HepG2 (cell line): ENCODE measurements at regions not wholly inside any gene's neighbourhood (a gene's known extent, or its start where the extent isn't known, plus 50 kb on each side); places are given as distances from the start of the nearest gene placed in this dataset.

ENCODE experiments used
- ATAC-seq: fragments of 200-7000 bp; cut with Tn5 transposase; 3 replicates; pipeline ENCODE4 v1.9.1; 2020; ENCODE audit warnings: mild to moderate bottlenecking, moderate library complexity
- BruUV-seq: library from RNA; stranded (reverse); fragments of 400-500 nt; replicated peaks from 2 replicates; lab custom pipeline; 2021; lab: Mats Ljungman, UMichigan
- CTCF ChIA-PET: fragments of 300-600 bp; formaldehyde crosslinking; extraction: SDS; loops from one replicate; lab custom pipeline; 2021; ENCODE audit warnings: low total read pairs, inconsistent platforms, low intra/inter-chr PET ratio; lab: Yijun Ruan, JAX
- POLR2A ChIA-PET: fragments of 350-600 bp; sonication (Branson Sonifier 250); formaldehyde crosslinking; loops from one replicate; lab custom pipeline; 2020; ENCODE audit warnings: antibody characterized with exemption, inconsistent platforms; lab: Yijun Ruan, JAX
- DNase-seq: peaks from one replicate; pipeline ENCODE4 v3.0.0-alpha.2; 2015; ENCODE audit warnings: low spot score
- FAIRE-seq: peaks from 3 replicates; lab custom pipeline; 2011; peaks lifted over from hg19 to GRCh38; lab: Jason Lieb, UNC
- H2AFZ ChIP-seq: one replicate; pipeline ENCODE4 v1.6.1; 2011; ENCODE audit warnings: low read length, inconsistent platforms
- H3K27ac ChIP-seq: fragments of 300-600 bp; 3 replicates; pipeline ENCODE4 v1.8.0; 2011; ENCODE audit warnings: mixed run types, mild to moderate bottlenecking, mixed read lengths, low read length, inconsistent platforms; ENCODE audit not compliant: insufficient read depth; ENCODE audit errors: extremely low read length
- H3K27me3 ChIP-seq, 2 experiments: fragments of 200-600 bp in 1 of 2; 2 replicates in 1 of 2; 3 replicates in 1 of 2; pipeline versions ENCODE4 v1.6.0 to v1.8.0; 2011; ENCODE audit warnings: low read length in 2 of 2, mild to moderate bottlenecking in 2 of 2, moderate library complexity in 2 of 2, inconsistent platforms in 1 of 2; ENCODE audit not compliant: insufficient read depth in 2 of 2, control insufficient read depth in 1 of 2
- H3K36me3 ChIP-seq, 2 experiments: fragments of 200-600 bp in 1 of 2; replicated peaks in 1 of 2; 2 replicates in 1 of 2; 3 replicates in 1 of 2; pipeline versions ENCODE4 v1.5.1 to v1.8.0; 2011; ENCODE audit warnings: low read length in 2 of 2, inconsistent platforms in 1 of 2; ENCODE audit not compliant: insufficient read depth in 2 of 2, control insufficient read depth in 1 of 2
- H3K4me1 ChIP-seq: 2 replicates; pipeline ENCODE4 v1.5.1; 2012; ENCODE audit warnings: low read length, inconsistent platforms; ENCODE audit not compliant: insufficient read depth
- H3K4me2 ChIP-seq: 2 replicates; pipeline ENCODE4 v1.6.0; 2011; ENCODE audit warnings: low read depth, low read length, inconsistent platforms
- H3K4me3 ChIP-seq, 3 experiments: fragments of 200-600 bp in 1 of 3; sonication (generic), shearing (Covaris generic) in 1 of 3; replicated peaks in 1 of 3; 2 replicates each; pipeline ENCODE4 v1.5.1; 2011 to 2016; ENCODE audit warnings: low read length in 3 of 3, inconsistent platforms in 2 of 3, low read depth in 2 of 3, mild to moderate bottlenecking in 2 of 3, control low read depth in 1 of 3, mixed read lengths in 1 of 3; ENCODE audit not compliant: insufficient read depth in 1 of 3
- H3K79me2 ChIP-seq: one replicate; pipeline ENCODE4 v1.6.1; 2011; ENCODE audit warnings: low read length, inconsistent platforms; ENCODE audit not compliant: insufficient read depth
- H3K9ac ChIP-seq: 2 replicates; pipeline ENCODE4 v1.6.0; 2011; ENCODE audit warnings: mild to moderate bottlenecking, low read depth, low read length, inconsistent platforms; ENCODE audit not compliant: insufficient read depth
- H3K9me3 ChIP-seq: 2 replicates; pipeline ENCODE4 v1.5.1; 2012; ENCODE audit warnings: mild to moderate bottlenecking, low read length
- H4K20me1 ChIP-seq: 2 replicates; pipeline ENCODE4 v1.6.0; 2011; ENCODE audit warnings: inconsistent platforms, mild to moderate bottlenecking, low read length, moderate library complexity; ENCODE audit not compliant: insufficient read depth
- ARID4A ChIP-seq: sonication (generic); formaldehyde crosslinking; IDR thresholded peaks from 2 replicates; pipeline ENCODE4 v1.5.0; 2020; ENCODE audit warnings: mild to moderate bottlenecking, missing genetic modification reagents, borderline replicate concordance
- HNRNPL ChIP-seq: fragments of 200-400 bp; formaldehyde crosslinking; IDR thresholded peaks from 2 replicates; pipeline ENCODE4 v1.6.1; 2017; ENCODE audit warnings: mild to moderate bottlenecking, low read depth, low read length
- NR0B2 ChIP-seq: sonication (generic); formaldehyde crosslinking; IDR thresholded peaks from 2 replicates; pipeline ENCODE4 v1.4.0; 2020; ENCODE audit warnings: mild to moderate bottlenecking, missing genetic modification reagents
- NR2C2 ChIP-seq: sonication (generic); formaldehyde crosslinking; IDR thresholded peaks from 2 replicates; pipeline ENCODE4 v1.4.0; 2020; ENCODE audit warnings: missing genetic modification reagents, mild to moderate bottlenecking, moderate library complexity, borderline replicate concordance
- RORA ChIP-seq: sonication (generic); formaldehyde crosslinking; IDR thresholded peaks from 2 replicates; pipeline ENCODE4 v1.5.0; 2020; ENCODE audit warnings: mild to moderate bottlenecking, missing genetic modification reagents, moderate library complexity
- STAT5B ChIP-seq: sonication (generic); formaldehyde crosslinking; IDR thresholded peaks from 2 replicates; pipeline ENCODE4 v1.4.0; 2020; ENCODE audit warnings: missing genetic modification reagents
- ZNF256 ChIP-seq: sonication (generic); formaldehyde crosslinking; conservative IDR thresholded peaks from 2 replicates; pipeline ENCODE4 v1.4.0; 2020; ENCODE audit warnings: missing genetic modification reagents
- ZNF609 ChIP-seq: sonication (generic); formaldehyde crosslinking; IDR thresholded peaks from 2 replicates; pipeline ENCODE4 v1.4.0; 2020; ENCODE audit warnings: mild to moderate bottlenecking, missing genetic modification reagents, borderline replicate concordance
- ZNF749 ChIP-seq: sonication (generic); formaldehyde crosslinking; IDR thresholded peaks from 2 replicates; pipeline ENCODE4 v1.8.0; 2022; ENCODE audit warnings: mild to moderate bottlenecking, missing genetic modification reagents, moderate library complexity, borderline replicate concordance
- ZSCAN20 ChIP-seq: sonication (generic); formaldehyde crosslinking; IDR thresholded peaks from 2 replicates; pipeline ENCODE4 v1.4.0; 2020; ENCODE audit warnings: missing genetic modification reagents, mild to moderate bottlenecking, borderline replicate concordance
- WGBS: methylation state at CpG from one replicate; pipeline ENCODE4 v1.1.6; 2017; ENCODE audit warnings: low lambda C conversion rate; 5-methylcytosine and 5-hydroxymethylcytosine counted together
- in situ Hi-C: cut with HindIII; loops from 2 replicates; pipeline ENCODE4 v1.10.0; 2017; ENCODE audit warnings: low pct_unique_long_range_greater_than_20kb; ENCODE audit not compliant: extremely low pct_ligation_motif_present
- intact Hi-C: fragments of 100-400 bp; cut with micrococcal nuclease; formaldehyde crosslinking; loops from one replicate; pipeline ENCODE4 v1.10.0; 2022; ENCODE audit not compliant: unreplicated experiment

- no peaks in the 10 kb centered on the region for H3K27me3 ChIP-seq
- H3K79me2 ChIP-seq = no peaks in the 10 kb centered on the region
- intact Hi-C loops (no loop called here), in situ Hi-C loops (no loop called here)
- H3K4me3 ChIP-seq = no peak overlapping the region
- H3K27ac ChIP-seq = no peak overlapping the region
- 28% methylated on average over 5 of the region's 5 CpGs for whole genome bisulfite sequencing
- H4K20me1 ChIP-seq = no peaks in the 10 kb centered on the region
- no peaks in the 10 kb centered on the region for H3K36me3 ChIP-seq
- ChIA-PET CTCF (no interaction called here), POLR2A (no interaction called here)
- ATAC-seq (no peak), DNase-seq (no peak), FAIRE-seq (no peak)
- H3K9me3 ChIP-seq = no peaks in the 10 kb centered on the region
- H3K4me1 ChIP-seq = no peaks in the 10 kb centered on the region
- H2AFZ ChIP-seq = no peak overlapping the region
- no peak overlapping the region for H3K4me2 ChIP-seq
- TF ChIP-seq STAT5B (CRISPR knock-in tag) (no peak), NR2C2 (CRISPR knock-in tag) (no peak), HNRNPL (no peak), ZNF609 (no peak), ZNF749 (CRISPR knock-in tag) (no peak), ARID4A (CRISPR knock-in tag) (no peak), RORA (no peak), ZNF256 (CRISPR knock-in tag) (no peak), ZSCAN20 (no peak), NR0B2 (CRISPR knock-in tag) (no peak)
- H3K9ac ChIP-seq = no peak overlapping the region
- no TSS peak for BruUV-seq
Observed at GRCh38 chr7:16267953-16268820, 153.2 kb downstream of the CRPPA start.
